ENCODE measurements at regions not wholly inside any gene's neighbourhood (a gene's known extent, or its start where the extent isn't known, plus 50 kb on each side); places are given as distances from the start of the nearest gene placed in this dataset.

DNA sequence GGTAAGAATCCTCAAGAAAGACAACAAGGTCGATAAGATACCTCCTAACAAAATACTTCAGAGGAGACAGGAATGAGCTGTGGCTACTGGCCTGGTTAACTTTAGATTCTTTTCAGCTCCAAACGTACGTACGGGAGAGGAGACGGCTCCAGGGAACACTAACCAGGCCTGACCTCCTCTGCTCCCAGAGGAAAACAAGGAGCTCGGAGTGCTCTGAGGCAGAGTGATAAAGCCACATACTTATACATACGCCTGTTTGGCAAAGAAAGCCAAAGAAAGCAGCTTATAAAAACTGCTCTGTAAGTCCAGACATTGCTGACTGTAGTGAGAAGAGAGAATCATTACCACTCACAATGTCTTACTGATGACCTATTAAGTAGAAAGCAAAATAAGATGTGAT lies 263.9 kb downstream of the MZT1 start:
- TF ChIP-seq EZH2phosphoT487 (IDR thresholded peaks at IDR 0.05; ENCODE audit: low read length) (no peak), EZH2 (optimal IDR thresholded peaks at IDR 0.05; ENCODE audit: low read depth, low read length) (no peak)
- TF ChIP-seq, protein P1, sequence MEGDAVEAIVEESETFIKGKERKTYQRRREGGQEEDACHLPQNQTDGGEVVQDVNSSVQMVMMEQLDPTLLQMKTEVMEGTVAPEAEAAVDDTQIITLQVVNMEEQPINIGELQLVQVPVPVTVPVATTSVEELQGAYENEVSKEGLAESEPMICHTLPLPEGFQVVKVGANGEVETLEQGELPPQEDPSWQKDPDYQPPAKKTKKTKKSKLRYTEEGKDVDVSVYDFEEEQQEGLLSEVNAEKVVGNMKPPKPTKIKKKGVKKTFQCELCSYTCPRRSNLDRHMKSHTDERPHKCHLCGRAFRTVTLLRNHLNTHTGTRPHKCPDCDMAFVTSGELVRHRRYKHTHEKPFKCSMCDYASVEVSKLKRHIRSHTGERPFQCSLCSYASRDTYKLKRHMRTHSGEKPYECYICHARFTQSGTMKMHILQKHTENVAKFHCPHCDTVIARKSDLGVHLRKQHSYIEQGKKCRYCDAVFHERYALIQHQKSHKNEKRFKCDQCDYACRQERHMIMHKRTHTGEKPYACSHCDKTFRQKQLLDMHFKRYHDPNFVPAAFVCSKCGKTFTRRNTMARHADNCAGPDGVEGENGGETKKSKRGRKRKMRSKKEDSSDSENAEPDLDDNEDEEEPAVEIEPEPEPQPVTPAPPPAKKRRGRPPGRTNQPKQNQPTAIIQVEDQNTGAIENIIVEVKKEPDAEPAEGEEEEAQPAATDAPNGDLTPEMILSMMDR (IDR thresholded peaks at IDR 0.05; ENCODE audit: low read length): no peak
- no peaks in the 10 kb centered on the region for H3K79me2 ChIP-seq (ENCODE audit: low read length)
- no peak for DNase-seq
- no peak overlapping the region for H3K9ac ChIP-seq (ENCODE audit: low read length)
- no peaks in the 10 kb centered on the region for H3F3A ChIP-seq (ENCODE audit: insufficient read depth, low read length)
- no peak overlapping the region for H3K27ac ChIP-seq (ENCODE audit: low read length)
- no peaks in the 10 kb centered on the region for H3K36me3 ChIP-seq (replicated peaks; ENCODE audit: insufficient read depth, low read length)
- H4K20me1 ChIP-seq (ENCODE audit: insufficient read depth, low read length): no peaks in the 10 kb centered on the region
- H2AFZ ChIP-seq (ENCODE audit: low read length): no peak overlapping the region
- H3K4me1 ChIP-seq (ENCODE audit: low read length): no peaks in the 10 kb centered on the region; the same call in 1 of the 2 replicates
- H3K4me3 ChIP-seq (ENCODE audit: low read length): no peak overlapping the region
- no peak overlapping the region for H3K4me2 ChIP-seq (ENCODE audit: low read depth, low read length)
- no peaks in the 10 kb centered on the region for H3K9me3 ChIP-seq (replicated peaks; ENCODE audit: insufficient read depth, low read length)
- no peaks in the 10 kb centered on the region for H3K27me3 ChIP-seq (replicated peaks; ENCODE audit: insufficient read depth, low read length)
- H3K9me2 ChIP-seq (replicated peaks; ENCODE audit: insufficient read depth, low read length): no peaks in the 10 kb centered on the region

DNA sequence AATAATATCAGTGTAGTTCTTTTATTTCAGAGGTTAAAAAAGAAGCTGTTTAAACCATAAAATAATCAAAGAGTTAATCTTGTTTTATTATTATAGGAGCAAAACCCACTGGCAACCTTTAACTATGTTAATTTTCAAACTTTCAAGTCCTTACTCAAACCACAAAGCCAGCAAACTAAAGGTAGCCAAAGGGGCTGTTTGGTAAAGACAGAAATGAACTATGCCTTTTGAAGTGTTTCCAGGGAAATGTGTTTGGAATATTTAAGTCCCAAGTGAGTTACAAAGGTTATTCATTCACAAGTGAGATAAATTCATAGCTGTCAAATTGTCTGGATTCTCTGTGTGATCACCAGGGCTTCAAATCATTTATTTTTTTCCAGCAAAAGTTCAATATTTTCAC lies 264.7 kb downstream of the MZT1 start:
- no peaks in the 10 kb centered on the region for H3K9me2 ChIP-seq (replicated peaks; ENCODE audit: insufficient read depth, low read length)
- H4K20me1 ChIP-seq (ENCODE audit: insufficient read depth, low read length): no peaks in the 10 kb centered on the region
- H3F3A ChIP-seq (ENCODE audit: insufficient read depth, low read length): no peaks in the 10 kb centered on the region
- no peak for TF ChIP-seq EZH2 (optimal IDR thresholded peaks at IDR 0.05; ENCODE audit: low read depth, low read length)
- TF ChIP-seq, protein P1 (IDR thresholded peaks at IDR 0.05; ENCODE audit: low read length): no peak
- H3K9me3 ChIP-seq (replicated peaks; ENCODE audit: insufficient read depth, low read length): no peaks in the 10 kb centered on the region
- H3K4me1 ChIP-seq (ENCODE audit: low read length): no peaks in the 10 kb centered on the region; the same call in 1 of the 2 replicates
- H3K79me2 ChIP-seq (ENCODE audit: low read length): no peaks in the 10 kb centered on the region
- no peak for DNase-seq
- no peak overlapping the region for H3K4me2 ChIP-seq (ENCODE audit: low read depth, low read length)
- H3K27me3 ChIP-seq (replicated peaks; ENCODE audit: insufficient read depth, low read length): no peaks in the 10 kb centered on the region
- H2AFZ ChIP-seq (ENCODE audit: low read length): no peak overlapping the region
- H3K4me3 ChIP-seq (ENCODE audit: low read length): no peak overlapping the region
- no peak overlapping the region for H3K9ac ChIP-seq (ENCODE audit: low read length)
- no peaks in the 10 kb centered on the region for H3K36me3 ChIP-seq (replicated peaks; ENCODE audit: insufficient read depth, low read length)
- no peak overlapping the region for H3K27ac ChIP-seq (ENCODE audit: low read length)

DNA sequence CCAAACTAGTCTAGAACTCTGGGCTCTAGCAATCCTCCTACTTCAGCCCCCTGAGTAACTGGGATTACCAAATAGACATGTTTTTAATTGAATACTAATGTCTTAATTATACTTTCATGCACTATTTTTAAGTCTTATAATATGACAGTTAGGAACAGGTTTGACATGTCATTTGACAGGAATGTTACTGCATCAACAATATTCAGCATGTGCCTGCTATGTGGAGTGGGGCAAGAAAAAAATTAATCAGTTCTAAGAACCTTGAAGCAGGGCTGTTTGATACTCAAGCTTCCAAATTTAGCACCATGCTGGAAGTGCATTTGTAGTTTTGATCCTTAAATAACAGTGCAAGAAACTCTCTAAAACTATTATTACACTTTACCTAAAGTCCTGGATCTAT lies 265.3 kb downstream of the MZT1 start:
- no peaks in the 10 kb centered on the region for H3K27me3 ChIP-seq (replicated peaks; ENCODE audit: insufficient read depth, low read length)
- H3K9me2 ChIP-seq (replicated peaks; ENCODE audit: insufficient read depth, low read length): no peaks in the 10 kb centered on the region
- no peak overlapping the region for H3K4me3 ChIP-seq (ENCODE audit: low read length)
- no peaks in the 10 kb centered on the region; the same call in 1 of the 2 replicates for H3K4me1 ChIP-seq (ENCODE audit: low read length)
- no peaks in the 10 kb centered on the region for H4K20me1 ChIP-seq (ENCODE audit: insufficient read depth, low read length)
- H3K36me3 ChIP-seq (replicated peaks; ENCODE audit: insufficient read depth, low read length): no peaks in the 10 kb centered on the region
- no peaks in the 10 kb centered on the region for H3F3A ChIP-seq (ENCODE audit: insufficient read depth, low read length)
- DNase-seq: no peak
- no peak for TF ChIP-seq EZH2 (optimal IDR thresholded peaks at IDR 0.05; ENCODE audit: low read depth, low read length)
- TF ChIP-seq, protein P1 (IDR thresholded peaks at IDR 0.05; ENCODE audit: low read length): no peak
- no peak for TF ChIP-seq EZH2phosphoT487 (IDR thresholded peaks at IDR 0.05; ENCODE audit: low read length)
- H3K9ac ChIP-seq (ENCODE audit: low read length): no peak overlapping the region
- no peaks in the 10 kb centered on the region for H3K9me3 ChIP-seq (replicated peaks; ENCODE audit: insufficient read depth, low read length)
- H3K79me2 ChIP-seq (ENCODE audit: low read length): no peaks in the 10 kb centered on the region
- no peak overlapping the region for H2AFZ ChIP-seq (ENCODE audit: low read length)
- no peak overlapping the region for H3K4me2 ChIP-seq (ENCODE audit: low read depth, low read length)
- H3K27ac ChIP-seq (ENCODE audit: low read length): no peak overlapping the region
